Activated naive CD8-positive, alpha-beta T cell treated with anti-CD3 and anti-CD28 coated beads for 36 hours (primary cell): ENCODE measurements at regions not wholly inside any gene's neighbourhood (a gene's known extent, or its start where the extent isn't known, plus 50 kb on each side); places are given as distances from the start of the nearest gene placed in this dataset.
A peak's percentile ranks its signal among the peaks of the same experiment; 100 is the strongest.
"Not testable (repeated sequence)": the region's sequence is repeated elsewhere in the genome, so short reads cannot be mapped to it uniquely, and the experiment has no call there.

Experiments
- DNase-seq: peaks from one replicate; pipeline ENCODE4 v3.0.0; 2021
- H3K27ac Mint-ChIP-seq: one replicate; pipeline ENCODE4 v1.8.0; 2022; ENCODE audit warnings: mild to moderate bottlenecking, moderate library complexity, mixed read lengths
- H3K27me3 Mint-ChIP-seq: one replicate; pipeline ENCODE4 v1.8.0; 2022; ENCODE audit warnings: mild to moderate bottlenecking, mixed read lengths
- H3K36me3 Mint-ChIP-seq: one replicate; pipeline ENCODE4 v1.8.0; 2021; ENCODE audit warnings: mild to moderate bottlenecking, mixed read lengths
- H3K4me1 Mint-ChIP-seq: one replicate; pipeline ENCODE4 v1.8.0; 2021; ENCODE audit warnings: mixed read lengths
- H3K4me3 Mint-ChIP-seq: one replicate; pipeline ENCODE4 v1.8.0; 2022; ENCODE audit warnings: mild to moderate bottlenecking, moderate library complexity, mixed read lengths
- H3K9me3 Mint-ChIP-seq: one replicate; pipeline ENCODE4 v1.8.0; 2022; ENCODE audit warnings: mixed read lengths

DNA sequence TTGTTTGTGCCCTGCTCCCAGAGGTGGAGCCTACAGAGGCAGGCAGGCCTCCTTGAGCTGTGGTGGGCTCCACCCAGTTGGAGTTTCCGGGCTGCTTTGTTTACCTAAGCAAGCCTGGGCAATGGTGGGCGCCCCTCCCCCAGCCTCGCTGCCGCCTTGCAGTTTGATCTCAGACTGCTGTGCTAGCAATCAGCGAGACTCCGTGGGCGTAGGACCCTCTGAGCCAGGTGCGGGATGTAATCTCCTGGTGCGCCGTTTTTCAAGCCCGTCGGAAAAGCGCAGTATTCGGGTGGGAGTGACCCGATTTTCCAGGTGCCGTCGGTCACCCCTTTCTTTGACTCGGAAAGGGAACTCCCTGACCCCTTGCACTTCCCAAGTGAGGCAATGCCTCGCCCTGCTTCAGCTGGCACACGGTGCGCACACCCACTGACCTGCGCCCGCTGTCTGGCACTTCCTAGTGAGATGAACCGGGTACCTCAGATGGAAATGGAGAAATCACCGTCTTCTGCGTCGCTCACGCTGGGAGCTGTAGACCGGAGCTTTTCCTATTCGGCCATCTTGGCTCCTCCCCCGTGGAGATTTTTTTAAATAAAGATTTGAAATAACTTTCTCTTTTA is 189.2 kb upstream of the WSB1 start:
- H3K27me3 Mint-ChIP-seq, H3K4me3 Mint-ChIP-seq, H3K36me3 Mint-ChIP-seq, H3K9me3 Mint-ChIP-seq, H3K27ac Mint-ChIP-seq, DNase-seq, H3K4me1 Mint-ChIP-seq: not testable (repeated sequence)

DNA sequence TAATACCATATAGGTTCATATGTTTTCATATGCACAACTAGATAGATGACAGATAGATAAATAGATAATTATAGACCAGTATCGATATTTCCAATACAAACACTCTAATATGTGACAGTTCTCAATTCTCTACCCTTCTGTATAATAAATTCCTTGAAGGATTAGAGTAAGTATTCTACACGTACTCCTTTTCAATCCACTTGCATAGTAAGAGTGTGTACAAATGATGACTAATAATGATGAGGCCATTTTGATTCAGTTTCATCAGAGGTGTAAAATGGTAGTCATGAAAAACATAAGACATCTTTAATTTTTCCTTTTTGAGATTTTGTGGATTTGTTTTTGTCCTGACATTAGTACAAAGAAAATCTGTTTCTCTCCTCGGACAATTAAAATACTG is 188.3 kb upstream of the WSB1 start:
- H3K27ac Mint-ChIP-seq: no peak overlapping the region
- H3K4me1 Mint-ChIP-seq: no peaks in the 10 kb centered on the region
- H3K4me3 Mint-ChIP-seq: no peak overlapping the region
- peaks cover 1% of the 10 kb centered on the region for H3K9me3 Mint-ChIP-seq
- no peaks in the 10 kb centered on the region for H3K36me3 Mint-ChIP-seq
- no peak for DNase-seq
- peaks cover 6% of the 10 kb centered on the region for H3K27me3 Mint-ChIP-seq

DNA sequence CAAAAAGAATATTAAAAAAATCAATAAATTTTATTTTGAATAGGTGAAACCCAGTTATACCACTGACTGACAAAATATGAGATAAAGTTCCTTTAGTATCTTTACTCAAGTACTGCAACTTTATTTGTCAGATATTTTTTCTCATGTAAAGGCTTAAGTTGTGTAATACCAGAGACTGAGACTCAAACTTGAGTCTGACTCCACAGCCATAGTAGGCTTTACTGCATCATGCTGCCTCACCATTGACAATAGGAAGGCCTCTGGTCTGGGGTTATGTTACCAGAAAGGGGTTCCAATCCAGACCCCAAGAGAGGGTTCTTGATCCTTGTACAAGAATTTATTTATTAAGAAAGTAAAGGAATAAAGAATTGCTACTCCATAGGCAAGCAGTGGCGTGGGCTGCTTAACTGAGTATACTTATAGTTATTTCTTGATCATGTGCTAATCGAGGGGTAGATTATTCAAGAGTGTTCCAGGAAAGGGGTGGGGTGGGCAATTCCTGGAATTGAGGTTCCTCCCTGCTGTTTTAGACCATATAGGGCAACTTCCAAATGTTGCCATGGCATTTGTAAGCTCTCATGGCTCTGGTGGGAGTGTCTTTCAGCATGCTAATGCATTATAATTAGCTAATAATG is 187.4 kb upstream of the WSB1 start:
- Mint-ChIP-seq H3K4me3 (no peak overlapping the region), H3K27ac (no peak overlapping the region), H3K36me3 (no peaks in the 10 kb centered on the region), H3K4me1 (no peaks in the 10 kb centered on the region), H3K9me3 (peaks cover 1% of the 10 kb centered on the region), H3K27me3 (peaks cover 6% of the 10 kb centered on the region)
- no peak for DNase-seq

DNA sequence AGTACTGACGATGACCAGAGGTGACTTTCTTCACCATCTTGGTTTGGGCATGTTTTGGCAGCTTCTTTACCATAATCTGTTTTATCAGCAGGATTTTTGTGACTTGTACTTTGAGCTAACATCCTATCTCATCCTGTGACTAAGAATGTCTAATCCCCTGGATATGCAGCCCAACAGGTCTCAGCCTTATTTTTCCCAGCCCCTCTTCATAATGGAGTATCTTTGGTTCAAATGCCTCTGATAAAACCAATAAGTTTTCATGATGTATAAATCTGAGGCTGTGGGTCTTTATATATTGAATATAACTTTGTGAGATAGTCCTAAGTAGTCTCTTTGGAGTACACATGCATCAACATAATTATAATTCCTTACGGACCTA is 186.9 kb upstream of the WSB1 start:
- Mint-ChIP-seq H3K27ac (no peak overlapping the region), H3K4me1 (no peaks in the 10 kb centered on the region), H3K36me3 (no peaks in the 10 kb centered on the region), H3K27me3 (peaks cover 6% of the 10 kb centered on the region), H3K4me3 (no peak overlapping the region), H3K9me3 (no peaks in the 10 kb centered on the region)
- DNase-seq: no peak

DNA sequence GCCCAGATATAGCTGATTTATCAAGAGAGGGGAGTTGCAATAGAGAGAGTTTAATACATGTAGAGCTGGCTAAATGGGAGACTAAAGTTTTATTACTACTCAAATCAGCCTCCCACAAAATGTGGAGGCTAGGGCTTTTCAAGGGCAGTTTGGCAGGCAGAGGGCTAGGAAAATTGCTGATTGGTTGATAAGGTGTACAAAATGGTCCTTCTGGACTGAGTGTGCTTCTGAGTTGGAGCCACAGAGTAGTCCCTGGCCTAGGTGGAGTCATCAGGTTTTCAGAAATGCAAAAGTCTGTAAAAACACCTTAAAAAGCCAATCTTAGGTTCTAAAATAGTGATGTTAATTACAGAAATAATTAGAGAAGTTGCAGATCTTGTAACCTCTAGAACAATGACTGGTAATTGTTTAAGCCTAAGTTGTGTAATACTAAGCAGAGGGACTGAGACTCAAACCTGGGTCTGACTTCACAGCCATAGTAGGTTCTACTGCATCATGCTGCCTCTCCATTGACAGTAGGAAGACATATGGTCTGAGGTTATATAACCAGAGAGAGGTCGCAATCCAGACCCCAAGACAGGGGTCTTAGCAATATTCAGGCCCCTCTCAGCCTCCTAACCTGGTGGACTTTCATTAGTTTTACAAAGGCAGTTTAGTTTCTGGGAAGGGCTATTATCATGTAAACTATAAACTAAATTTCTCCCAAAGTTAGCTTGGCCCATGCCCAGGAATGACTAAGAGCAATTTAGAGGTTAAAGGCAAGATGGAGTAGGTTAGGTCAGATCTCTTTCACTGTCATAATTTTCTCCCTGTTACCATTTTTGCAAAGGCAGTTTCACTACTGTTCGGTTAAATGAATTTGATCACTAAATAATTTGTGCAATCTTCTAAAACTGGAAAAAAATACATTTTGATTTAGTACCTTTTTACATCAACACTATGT is 186.3 kb upstream of the WSB1 start:
- not testable (repeated sequence) for H3K4me3 Mint-ChIP-seq, H3K9me3 Mint-ChIP-seq, H3K4me1 Mint-ChIP-seq, DNase-seq, H3K36me3 Mint-ChIP-seq, H3K27me3 Mint-ChIP-seq, H3K27ac Mint-ChIP-seq

DNA sequence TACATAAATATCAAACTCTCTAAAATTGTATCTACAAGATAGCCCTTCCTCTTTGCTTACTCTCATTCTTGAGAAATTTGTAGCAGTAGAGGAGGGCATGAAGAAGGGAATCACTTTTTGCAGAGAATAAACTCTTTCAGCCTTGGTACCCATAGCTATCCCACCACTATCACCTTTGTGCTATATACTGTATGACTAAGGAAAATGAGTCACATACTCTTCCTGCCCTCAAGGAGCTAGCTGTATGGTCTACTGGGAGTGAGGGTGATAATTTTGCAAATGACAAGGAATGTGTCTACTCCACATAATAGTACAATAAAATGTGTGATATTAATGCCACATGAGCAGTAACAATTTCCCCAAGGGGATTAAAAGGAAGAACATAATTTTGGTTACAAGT is 184.6 kb upstream of the WSB1 start:
- DNase-seq: no peak
- no peaks in the 10 kb centered on the region for H3K4me1 Mint-ChIP-seq
- H3K9me3 Mint-ChIP-seq: no peaks in the 10 kb centered on the region
- no peaks in the 10 kb centered on the region for H3K36me3 Mint-ChIP-seq
- no peak overlapping the region for H3K4me3 Mint-ChIP-seq
- H3K27me3 Mint-ChIP-seq: peaks cover 6% of the 10 kb centered on the region
- H3K27ac Mint-ChIP-seq: no peak overlapping the region

DNA sequence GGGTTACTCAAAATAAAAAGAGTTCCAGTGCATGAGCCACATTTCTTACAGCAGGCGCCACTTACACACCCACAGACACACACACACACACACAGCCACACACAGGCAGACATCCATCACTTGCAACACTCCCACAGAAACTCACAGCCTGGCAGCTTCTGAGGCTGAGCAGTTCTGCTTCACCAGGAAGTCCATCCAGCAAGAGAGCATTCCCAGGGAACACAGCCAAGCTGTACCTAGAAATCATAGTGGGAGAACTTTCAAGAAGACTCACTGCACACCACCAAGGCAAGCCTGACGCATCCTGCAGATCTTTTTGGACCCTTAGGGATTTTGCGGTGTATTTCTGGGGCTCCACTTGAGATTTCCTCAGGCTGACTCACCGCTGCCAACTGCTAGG is 140.9 kb upstream of the WSB1 start:
- H3K36me3 Mint-ChIP-seq: no peaks in the 10 kb centered on the region
- DNase-seq: no peak
- H3K9me3 Mint-ChIP-seq: no peaks in the 10 kb centered on the region
- H3K27ac Mint-ChIP-seq: no peak overlapping the region
- no peaks in the 10 kb centered on the region for H3K4me1 Mint-ChIP-seq
- H3K27me3 Mint-ChIP-seq: no peaks in the 10 kb centered on the region
- no peak overlapping the region for H3K4me3 Mint-ChIP-seq

DNA sequence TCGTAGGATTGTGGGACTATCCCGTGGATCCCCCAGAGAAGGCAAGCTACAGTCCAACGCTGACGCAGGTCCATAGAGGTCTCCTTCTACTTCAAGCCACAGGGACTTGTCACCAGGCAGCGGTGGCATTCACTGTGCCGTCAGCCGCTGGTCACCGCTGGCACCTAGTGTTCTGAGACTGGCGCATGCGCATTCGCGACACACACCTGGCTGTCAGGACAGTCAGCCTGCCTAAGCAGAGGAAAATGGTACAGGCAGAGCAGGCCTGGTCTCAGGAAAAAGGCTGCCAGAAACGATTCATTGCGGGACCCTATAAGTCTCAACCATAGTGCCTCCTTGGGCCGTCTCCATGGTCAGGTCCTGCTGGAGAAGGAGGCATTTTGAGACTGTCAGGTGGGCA is 138.0 kb upstream of the WSB1 start:
- Mint-ChIP-seq H3K4me3 (no peak overlapping the region), H3K36me3 (no peaks in the 10 kb centered on the region), H3K4me1 (no peaks in the 10 kb centered on the region), H3K27ac (no peak overlapping the region), H3K9me3 (no peaks in the 10 kb centered on the region), H3K27me3 (no peaks in the 10 kb centered on the region)
- no peak for DNase-seq

DNA sequence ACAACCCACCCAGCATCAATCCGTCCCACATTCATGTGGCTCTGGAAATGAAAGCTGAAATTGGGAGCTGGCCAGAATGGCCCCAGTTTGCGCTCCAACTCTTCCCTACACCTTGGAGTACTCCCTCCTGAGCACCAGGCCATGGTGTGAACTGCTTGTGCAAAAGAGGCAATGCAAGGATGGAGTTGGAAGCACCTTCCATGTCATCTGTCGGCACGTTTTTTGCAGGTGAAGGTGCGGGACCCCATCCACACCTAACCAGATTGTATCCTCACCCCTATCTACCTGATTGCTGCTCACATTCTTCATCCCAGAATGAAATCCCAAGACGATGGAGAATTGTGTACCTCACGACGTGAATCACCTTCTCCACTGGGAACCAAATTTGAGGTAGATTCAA is 136.6 kb upstream of the WSB1 start:
- Mint-ChIP-seq H3K27me3 (no peaks in the 10 kb centered on the region), H3K4me3 (no peak overlapping the region), H3K4me1 (no peaks in the 10 kb centered on the region), H3K36me3 (no peaks in the 10 kb centered on the region), H3K9me3 (no peaks in the 10 kb centered on the region), H3K27ac (no peak overlapping the region)
- no peak for DNase-seq

DNA sequence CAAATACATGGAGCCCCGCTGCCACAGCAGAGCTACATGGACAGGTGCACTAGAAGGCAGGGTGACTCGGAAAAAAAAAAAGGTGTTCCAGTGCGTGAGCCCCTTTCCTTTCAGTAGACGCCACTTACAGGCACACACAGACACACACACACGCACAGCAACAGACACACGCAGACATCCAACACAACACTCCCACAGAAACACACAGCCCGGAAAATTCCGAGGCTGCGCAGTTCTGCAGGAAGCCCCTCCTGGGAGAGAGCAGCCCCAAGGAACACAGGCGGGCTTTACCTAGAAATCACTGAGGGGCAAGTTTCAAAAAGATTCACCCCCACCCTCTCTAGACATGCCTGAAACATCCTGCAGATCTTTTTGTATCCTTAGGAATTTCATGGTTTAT is 136.0 kb upstream of the WSB1 start:
- Mint-ChIP-seq H3K36me3 (no peaks in the 10 kb centered on the region), H3K9me3 (no peaks in the 10 kb centered on the region), H3K4me1 (no peaks in the 10 kb centered on the region), H3K4me3 (no peak overlapping the region), H3K27ac (no peak overlapping the region), H3K27me3 (no peaks in the 10 kb centered on the region)
- DNase-seq: no peak

DNA sequence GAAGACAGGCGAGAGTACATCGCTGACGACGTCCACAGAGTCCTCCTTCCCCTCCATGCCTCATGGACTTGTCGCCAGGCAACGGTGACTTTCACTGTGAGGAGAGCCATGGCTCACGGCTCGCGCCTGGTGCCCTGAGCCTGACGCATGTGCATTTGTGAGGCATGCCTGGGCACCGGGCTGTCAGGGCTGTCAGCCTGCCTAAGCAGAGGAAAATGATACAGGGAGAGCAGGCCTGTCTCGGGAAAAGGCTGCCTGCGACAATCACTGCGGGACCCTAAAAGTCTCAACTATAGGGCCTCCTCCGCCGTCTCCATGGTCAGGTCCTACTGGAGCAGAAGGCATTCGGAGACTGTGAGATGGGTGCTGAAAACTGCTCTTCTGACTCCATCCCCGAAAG is 135.5 kb upstream of the WSB1 start:
- H3K9me3 Mint-ChIP-seq: no peaks in the 10 kb centered on the region
- DNase-seq: no peak
- H3K4me1 Mint-ChIP-seq: no peaks in the 10 kb centered on the region
- no peak overlapping the region for H3K4me3 Mint-ChIP-seq
- no peaks in the 10 kb centered on the region for H3K27me3 Mint-ChIP-seq
- H3K36me3 Mint-ChIP-seq: no peaks in the 10 kb centered on the region
- no peak overlapping the region for H3K27ac Mint-ChIP-seq

DNA sequence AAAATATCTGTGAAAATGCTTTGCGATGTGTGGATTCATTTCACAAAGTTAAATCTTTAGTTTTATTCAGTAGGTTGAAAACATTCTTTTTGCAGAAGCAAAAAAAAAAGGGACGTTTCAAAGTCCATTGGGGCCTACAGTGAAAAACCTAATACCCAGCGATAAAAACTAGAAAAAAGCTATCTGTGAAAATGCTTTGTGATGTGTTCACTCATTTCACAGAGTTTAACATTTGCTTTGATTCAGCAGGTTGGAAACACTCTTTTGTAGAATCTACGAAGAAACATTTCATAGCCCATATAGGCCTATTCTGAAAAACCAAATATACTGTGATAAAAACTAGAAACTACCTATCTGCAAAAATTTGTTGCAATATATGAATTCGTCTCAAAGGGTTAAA is 113.6 kb upstream of the WSB1 start:
- H3K4me3 Mint-ChIP-seq: no peak overlapping the region
- peaks cover 11% of the 10 kb centered on the region for H3K9me3 Mint-ChIP-seq

DNA sequence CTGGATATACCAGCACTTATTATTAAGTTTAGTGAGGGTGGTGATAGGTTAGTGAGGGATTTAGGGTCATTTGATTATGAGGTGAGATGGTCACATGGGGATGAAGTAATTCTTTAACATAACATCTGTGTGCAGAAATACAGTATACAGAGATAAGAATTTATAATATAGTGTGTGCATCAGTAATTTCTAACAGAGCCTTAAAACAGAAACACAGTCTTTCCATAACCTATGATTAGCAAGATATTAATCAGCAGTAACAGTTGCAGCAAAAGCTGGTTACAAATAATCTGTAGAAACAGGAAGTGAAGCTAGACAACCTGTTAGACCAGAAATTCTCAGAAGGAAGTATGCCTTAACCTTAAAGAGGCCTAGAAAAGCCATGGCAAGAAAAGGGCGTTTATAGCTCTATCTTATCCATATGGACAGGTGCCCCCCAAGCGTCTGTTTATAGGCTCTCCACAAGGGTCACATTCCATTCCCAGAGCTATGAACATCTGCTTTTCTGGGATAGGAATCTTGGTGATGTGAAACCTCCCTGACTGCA is 112.5 kb upstream of the WSB1 start:
- not testable (repeated sequence) for H3K27me3 Mint-ChIP-seq, DNase-seq, H3K4me1 Mint-ChIP-seq, H3K27ac Mint-ChIP-seq, H3K4me3 Mint-ChIP-seq
- H3K36me3 Mint-ChIP-seq: peaks cover 12% of the 10 kb centered on the region
- H3K9me3 Mint-ChIP-seq: peaks cover 18% of the 10 kb centered on the region

More for the DNA sequence above, 113.6 kb upstream of the WSB1 start:
- Mint-ChIP-seq H3K36me3 (peaks cover 12% of the 10 kb centered on the region), H3K27me3 (no peaks in the 10 kb centered on the region), H3K4me1 (no peaks in the 10 kb centered on the region), H3K27ac (no peak overlapping the region)
- no peak for DNase-seq

DNA sequence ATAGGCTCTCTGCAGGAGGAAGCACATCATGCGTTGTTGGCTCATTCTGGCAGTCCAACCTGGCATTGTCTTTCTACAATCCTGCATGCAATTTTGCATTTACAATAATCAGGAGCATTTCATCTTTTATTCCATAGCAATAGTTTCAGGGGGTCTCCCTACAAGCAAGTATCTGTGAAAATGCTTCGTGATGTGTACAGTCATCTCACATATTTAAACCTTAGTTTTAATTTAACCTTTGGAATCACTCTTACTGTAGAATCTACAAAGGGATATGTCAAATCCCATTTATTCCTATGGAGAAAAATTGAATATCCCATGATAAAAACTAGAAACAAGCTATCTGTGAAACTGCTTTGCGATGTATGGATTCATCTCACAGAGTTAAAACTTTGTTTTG is 112.0 kb upstream of the WSB1 start:
- no peak for DNase-seq
- Mint-ChIP-seq H3K4me3 (no peak overlapping the region), H3K27ac (no peak overlapping the region), H3K4me1 (no peaks in the 10 kb centered on the region), H3K36me3 (peaks cover 12% of the 10 kb centered on the region), H3K27me3 (no peaks in the 10 kb centered on the region), H3K9me3 (peaks cover 18% of the 10 kb centered on the region)

DNA sequence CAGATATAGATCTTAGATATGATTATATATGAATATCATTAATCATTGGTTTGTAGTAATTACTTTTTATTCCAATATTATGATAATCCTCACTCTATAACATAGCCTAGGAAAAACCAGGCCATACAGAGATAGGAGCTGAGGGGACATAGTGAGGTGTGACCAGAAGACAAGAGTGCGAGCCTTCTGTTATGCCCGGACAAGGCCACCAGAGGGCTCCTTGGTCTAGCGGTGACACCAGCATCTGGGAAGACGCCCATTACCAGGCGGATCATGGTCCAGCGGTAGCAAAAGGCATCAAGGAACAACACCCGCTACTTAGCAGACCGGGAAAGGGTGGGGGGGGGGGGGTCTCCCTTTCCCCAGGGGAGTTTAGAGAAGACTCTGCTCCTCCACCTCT is 96.4 kb upstream of the WSB1 start:
- not testable (repeated sequence) for H3K27me3 Mint-ChIP-seq, H3K4me3 Mint-ChIP-seq, H3K4me1 Mint-ChIP-seq, H3K9me3 Mint-ChIP-seq, H3K27ac Mint-ChIP-seq, H3K36me3 Mint-ChIP-seq
- peak; percentile 22 for DNase-seq
